SJCRH30 (cell line): ENCODE measurements at regions not wholly inside any gene's neighbourhood (a gene's known extent, or its start where the extent isn't known, plus 50 kb on each side); places are given as distances from the start of the nearest gene placed in this dataset.

Source experiments
- DNase-seq, 2 experiments: peaks; one replicate each; pipeline ENCODE4 v3.0.0-alpha.2; 2015 to 2020
- H3K27ac ChIP-seq: fragments of 250-450 bp; sonication (Bioruptor Pico); 2 replicates; pipeline ENCODE4 v1.5.1; 2020; ENCODE audit warnings: mild to moderate bottlenecking, moderate library complexity
- H3K27me3 ChIP-seq: fragments of 250-450 bp; sonication (Bioruptor Pico); 2 replicates; pipeline ENCODE4 v1.5.1; 2020; ENCODE audit warnings: mild to moderate bottlenecking, moderate library complexity
- H3K36me3 ChIP-seq: fragments of 250-450 bp; sonication (Bioruptor Pico); 2 replicates; pipeline ENCODE4 v1.5.1; 2020; ENCODE audit warnings: mild to moderate bottlenecking, moderate library complexity
- H3K4me1 ChIP-seq: fragments of 250-450 bp; sonication (Bioruptor Pico); 2 replicates; pipeline ENCODE4 v1.5.1; 2020; ENCODE audit warnings: mild to moderate bottlenecking, moderate library complexity
- H3K4me3 ChIP-seq: fragments of 250-450 bp; sonication (Bioruptor Pico); 2 replicates; pipeline ENCODE4 v1.5.1; 2020; ENCODE audit warnings: mild to moderate bottlenecking, moderate library complexity
- H3K9me3 ChIP-seq: fragments of 250-450 bp; sonication (Bioruptor Pico); replicated peaks from 2 replicates; pipeline ENCODE4 v1.5.1; 2020; ENCODE audit warnings: mild to moderate bottlenecking, moderate library complexity

DNA sequence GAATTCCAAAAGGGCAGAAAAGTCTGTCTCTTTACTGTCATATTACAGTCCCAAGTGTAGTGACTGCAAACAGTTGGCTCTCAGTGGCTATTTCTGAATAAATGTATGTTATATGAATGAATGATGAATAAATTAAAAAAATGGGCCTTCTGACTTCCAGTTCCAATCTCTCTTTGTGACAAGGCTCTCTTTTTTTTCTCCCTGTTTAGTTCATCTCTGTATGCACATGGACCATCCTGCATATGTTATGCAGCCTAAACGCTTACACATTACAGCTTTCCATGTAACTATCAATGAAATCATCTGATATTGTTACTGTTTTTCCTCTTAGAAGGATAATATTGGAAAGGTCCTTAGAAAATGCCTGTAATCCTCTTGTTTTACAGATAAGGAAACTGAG is 363.0 kb downstream of the NUF2 start:
- H3K4me3 ChIP-seq, result no peak overlapping the region
- no peaks in the 10 kb centered on the region for H3K4me1 ChIP-seq
- H3K27me3 ChIP-seq, result no peaks in the 10 kb centered on the region
- H3K9me3 ChIP-seq, result no peaks in the 10 kb centered on the region
- no peak overlapping the region for H3K27ac ChIP-seq
- no peak for DNase-seq
- no peaks in the 10 kb centered on the region for H3K36me3 ChIP-seq

DNA sequence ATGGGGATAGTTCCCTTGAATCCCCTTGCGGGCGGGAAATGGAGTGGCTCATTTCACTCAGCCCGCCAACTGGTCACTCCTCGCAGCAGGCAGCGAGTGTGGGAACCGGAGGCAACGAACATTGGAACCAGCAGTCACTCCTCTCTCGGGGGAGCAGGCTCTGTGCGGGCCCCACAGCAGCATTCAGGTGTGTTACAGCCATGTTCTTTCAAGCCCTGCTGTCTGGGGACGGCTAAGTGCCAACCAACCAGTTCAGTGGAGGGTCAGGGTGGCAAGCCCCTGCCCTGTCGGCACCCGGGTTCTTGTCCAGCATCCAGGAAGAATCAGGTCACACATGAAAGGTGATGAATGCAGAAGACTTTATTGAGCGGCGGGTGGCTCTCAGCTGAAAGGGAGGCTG is 370.5 kb downstream of the NUF2 start:
- Histone ChIP-seq H3K4me1 (no peaks in the 10 kb centered on the region), H3K36me3 (no peaks in the 10 kb centered on the region), H3K4me3 (no peak overlapping the region), H3K27ac (no peak overlapping the region), H3K27me3 (no peaks in the 10 kb centered on the region), H3K9me3 (no peaks in the 10 kb centered on the region)
- no peak for DNase-seq

GRCh38 chr1:163697137-163697536 is 375.4 kb downstream of the NUF2 start:
- no peak for DNase-seq
- no peaks in the 10 kb centered on the region for H3K9me3 ChIP-seq
- no peaks in the 10 kb centered on the region for H3K4me1 ChIP-seq
- H3K27me3 ChIP-seq, result no peaks in the 10 kb centered on the region
- H3K27ac ChIP-seq, result no peak overlapping the region
- H3K36me3 ChIP-seq, result no peaks in the 10 kb centered on the region
- no peak overlapping the region for H3K4me3 ChIP-seq

GRCh38 chr1:163701783-163702374 is 380.1 kb downstream of the NUF2 start:
- no peaks in the 10 kb centered on the region for H3K4me1 ChIP-seq
- H3K9me3 ChIP-seq, result no peaks in the 10 kb centered on the region
- H3K27ac ChIP-seq, result no peak overlapping the region
- no peaks in the 10 kb centered on the region for H3K36me3 ChIP-seq
- H3K4me3 ChIP-seq, result no peak overlapping the region
- H3K27me3 ChIP-seq, result no peaks in the 10 kb centered on the region
- DNase-seq, result no peak

DNA sequence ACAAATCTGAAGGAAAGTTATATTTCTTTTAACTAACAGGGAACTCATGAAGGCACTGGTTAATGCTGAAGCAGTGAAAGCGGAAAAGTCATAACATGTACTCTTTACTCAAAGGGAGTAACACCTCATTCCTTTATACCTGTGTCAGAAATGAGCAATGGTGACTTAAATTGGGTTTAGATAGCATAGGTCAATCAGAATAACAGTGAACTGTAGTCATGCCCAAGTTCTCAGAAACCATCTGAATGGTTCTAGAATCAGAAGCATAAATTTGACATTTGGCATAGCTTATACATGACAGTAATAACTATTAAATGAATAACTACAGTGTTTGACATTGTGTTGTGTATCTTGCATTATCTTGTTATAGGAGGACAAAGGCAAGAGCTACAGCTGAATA is 382.0 kb downstream of the NUF2 start:
- Histone ChIP-seq H3K27me3 (no peaks in the 10 kb centered on the region), H3K27ac (no peak overlapping the region), H3K36me3 (no peaks in the 10 kb centered on the region), H3K4me3 (no peak overlapping the region), H3K9me3 (no peaks in the 10 kb centered on the region), H3K4me1 (no peaks in the 10 kb centered on the region)
- no peak for DNase-seq

GRCh38 chr1:163706915-163707314 is 385.2 kb downstream of the NUF2 start:
- H3K9me3 ChIP-seq, result no peaks in the 10 kb centered on the region
- H3K36me3 ChIP-seq, result no peaks in the 10 kb centered on the region
- no peaks in the 10 kb centered on the region for H3K27me3 ChIP-seq
- no peak for DNase-seq
- H3K4me1 ChIP-seq, result no peaks in the 10 kb centered on the region
- H3K4me3 ChIP-seq, result no peak overlapping the region
- no peak overlapping the region for H3K27ac ChIP-seq

DNA sequence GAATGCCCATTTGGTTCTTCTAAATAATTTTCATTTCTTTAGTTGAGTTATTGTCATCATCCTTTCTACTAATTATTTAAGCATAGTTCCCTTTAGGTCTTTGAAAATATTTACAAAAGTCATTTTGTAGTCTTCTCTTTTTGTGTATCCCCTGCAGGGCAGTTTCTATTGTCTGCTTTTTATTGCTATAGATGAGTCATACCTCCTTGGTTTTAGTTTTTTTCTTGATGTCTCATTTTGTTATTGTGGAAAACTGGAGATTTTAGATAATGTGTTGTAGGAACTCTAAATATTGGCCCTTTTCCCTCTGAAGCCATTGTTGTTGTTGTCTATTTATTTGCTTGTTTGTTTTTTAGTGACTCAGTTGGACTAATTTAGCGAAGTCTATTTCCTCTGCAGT is 387.9 kb downstream of the NUF2 start:
- Histone ChIP-seq H3K9me3 (no peaks in the 10 kb centered on the region), H3K27me3 (no peaks in the 10 kb centered on the region), H3K4me3 (no peak overlapping the region), H3K36me3 (no peaks in the 10 kb centered on the region), H3K4me1 (no peaks in the 10 kb centered on the region), H3K27ac (no peak overlapping the region)
- no peak for DNase-seq

DNA sequence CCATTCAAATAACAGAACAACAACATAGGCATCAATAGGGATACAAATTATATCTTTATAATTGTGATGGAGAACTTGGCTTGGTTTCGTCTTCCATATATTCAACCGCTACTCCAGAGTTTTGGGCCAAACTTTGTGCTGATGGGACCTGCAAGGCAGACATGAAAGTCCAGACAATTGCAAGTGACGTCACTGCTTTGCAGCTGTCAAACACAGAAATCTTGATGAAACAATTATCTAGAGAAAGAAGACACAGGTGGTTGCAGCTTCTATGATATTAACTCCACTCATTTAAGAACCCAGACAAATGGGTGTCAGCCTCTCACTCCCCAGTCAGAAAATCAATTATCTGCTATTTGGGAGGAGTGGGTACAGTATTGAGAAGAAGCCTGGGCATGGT is 390.6 kb downstream of the NUF2 start:
- no peak overlapping the region for H3K27ac ChIP-seq
- no peak for DNase-seq
- H3K4me1 ChIP-seq, result no peaks in the 10 kb centered on the region
- H3K27me3 ChIP-seq, result no peaks in the 10 kb centered on the region
- no peaks in the 10 kb centered on the region for H3K9me3 ChIP-seq
- no peaks in the 10 kb centered on the region for H3K36me3 ChIP-seq
- no peak overlapping the region for H3K4me3 ChIP-seq

GRCh38 chr1:163720294-163720693 is 398.5 kb downstream of the NUF2 start:
- H3K36me3 ChIP-seq, result no peaks in the 10 kb centered on the region
- no peaks in the 10 kb centered on the region for H3K4me1 ChIP-seq
- no peak overlapping the region for H3K4me3 ChIP-seq
- no peak overlapping the region for H3K27ac ChIP-seq
- no peaks in the 10 kb centered on the region for H3K27me3 ChIP-seq
- no peaks in the 10 kb centered on the region for H3K9me3 ChIP-seq
- no peak for DNase-seq

DNA sequence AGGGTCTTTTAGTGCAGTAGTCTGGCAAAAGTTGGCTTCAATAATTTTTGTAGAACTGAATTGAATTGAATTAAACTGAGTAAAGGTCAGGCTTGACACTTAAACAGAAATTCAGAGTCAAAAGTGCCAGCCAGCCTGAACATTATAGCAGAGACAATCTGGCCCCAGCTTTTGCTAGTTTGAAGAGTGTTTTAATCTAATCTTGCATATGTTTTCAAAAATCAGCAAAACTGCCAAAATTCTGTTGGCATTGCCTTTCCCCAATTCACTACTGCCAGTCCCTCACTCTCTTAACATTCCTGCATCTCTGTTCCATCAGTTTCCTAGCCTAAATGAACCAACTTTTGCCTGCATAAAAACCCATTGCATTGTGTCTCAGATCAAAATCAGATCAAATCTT is 403.8 kb downstream of the NUF2 start:
- no peaks in the 10 kb centered on the region for H3K27me3 ChIP-seq
- H3K36me3 ChIP-seq, result no peaks in the 10 kb centered on the region
- H3K4me3 ChIP-seq, result no peak overlapping the region
- H3K9me3 ChIP-seq, result no peaks in the 10 kb centered on the region
- DNase-seq, result no peak
- H3K4me1 ChIP-seq, result no peaks in the 10 kb centered on the region
- no peak overlapping the region for H3K27ac ChIP-seq

DNA sequence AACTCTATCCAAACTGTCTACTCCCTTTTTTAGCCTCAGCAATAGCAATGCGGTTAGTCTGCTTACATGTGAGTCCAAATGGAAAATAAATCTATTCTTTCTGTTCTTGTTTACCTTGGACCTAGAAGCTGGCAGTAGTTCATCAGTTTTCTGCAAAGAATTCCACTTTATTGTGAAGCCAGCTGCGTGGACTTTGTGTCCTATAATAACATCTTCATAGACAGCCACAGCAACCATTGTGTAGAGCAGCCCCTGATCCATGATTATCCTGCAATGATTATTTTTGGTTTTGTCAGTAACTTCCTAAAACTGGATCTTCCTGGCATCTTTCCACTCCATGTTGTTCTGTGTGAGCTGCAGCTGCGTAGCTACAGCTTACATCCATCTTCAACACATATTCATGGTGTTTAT is 408.7 kb downstream of the NUF2 start:
- no peak for DNase-seq
- Histone ChIP-seq H3K27me3 (no peaks in the 10 kb centered on the region), H3K4me1 (no peaks in the 10 kb centered on the region), H3K27ac (no peak overlapping the region), H3K36me3 (no peaks in the 10 kb centered on the region), H3K4me3 (no peak overlapping the region), H3K9me3 (no peaks in the 10 kb centered on the region)

- Histone ChIP-seq H3K4me3 (no peak overlapping the region), H3K4me1 (no peaks in the 10 kb centered on the region)
Measured at GRCh38 chr1:163737261-163737660, 415.5 kb downstream of the NUF2 start.

GRCh38 chr1:163744301-163744887 is 422.6 kb downstream of the NUF2 start:
- no peak overlapping the region for H3K4me3 ChIP-seq
- H3K4me1 ChIP-seq, result no peaks in the 10 kb centered on the region
- no peak overlapping the region for H3K27ac ChIP-seq
- no peak for DNase-seq
- H3K36me3 ChIP-seq, result no peaks in the 10 kb centered on the region
- no peaks in the 10 kb centered on the region for H3K9me3 ChIP-seq
- no peaks in the 10 kb centered on the region for H3K27me3 ChIP-seq

More at GRCh38 chr1:163737261-163737660, 415.5 kb downstream of the NUF2 start:
- Histone ChIP-seq H3K27me3 (no peaks in the 10 kb centered on the region), H3K36me3 (no peaks in the 10 kb centered on the region), H3K27ac (no peak overlapping the region), H3K9me3 (no peaks in the 10 kb centered on the region)
- DNase-seq, result no peak

DNA sequence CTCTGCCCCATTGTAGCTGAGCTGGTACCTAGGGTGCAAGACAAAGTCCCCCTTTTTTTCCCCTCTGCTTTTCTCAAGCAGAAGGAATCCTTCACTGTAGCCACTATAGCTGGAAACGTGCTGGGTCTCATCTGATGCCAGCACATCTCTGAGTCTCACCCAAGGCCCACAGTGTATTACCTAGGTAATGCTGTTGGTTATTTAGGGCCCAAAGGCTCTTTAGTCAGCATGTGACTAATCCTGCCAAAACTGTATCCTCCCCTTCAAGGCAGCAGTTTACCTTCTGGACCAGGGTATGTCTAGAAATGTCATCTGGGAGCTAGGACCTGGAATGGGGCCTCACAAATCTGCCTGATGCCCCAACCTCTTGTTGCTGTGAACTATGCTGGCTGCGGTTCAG is 423.4 kb downstream of the NUF2 start:
- H3K9me3 ChIP-seq, result no peaks in the 10 kb centered on the region
- H3K36me3 ChIP-seq, result no peaks in the 10 kb centered on the region
- H3K4me1 ChIP-seq, result no peaks in the 10 kb centered on the region
- H3K27me3 ChIP-seq, result no peaks in the 10 kb centered on the region
- H3K27ac ChIP-seq, result no peak overlapping the region
- no peak overlapping the region for H3K4me3 ChIP-seq
- no peak for DNase-seq

DNA sequence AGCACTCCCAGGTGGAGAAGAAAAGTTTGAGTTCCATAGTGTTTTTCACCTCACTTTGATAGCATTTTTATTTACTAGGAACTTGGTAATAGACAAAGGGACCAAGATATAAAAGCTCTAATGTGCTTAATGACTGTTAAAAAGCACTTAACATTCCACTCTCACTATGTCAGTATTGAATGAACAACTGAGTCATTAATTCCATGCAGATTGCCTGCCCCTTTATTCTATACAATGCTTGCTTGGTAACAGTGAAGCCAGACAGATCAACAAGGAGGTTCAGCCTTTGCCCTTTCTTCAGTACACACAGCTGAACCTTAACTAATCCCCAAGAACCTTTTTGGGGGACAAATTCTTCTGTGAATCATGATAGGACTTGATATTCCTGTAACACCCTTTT is 425.5 kb downstream of the NUF2 start:
- H3K4me1 ChIP-seq, result no peaks in the 10 kb centered on the region

DNA sequence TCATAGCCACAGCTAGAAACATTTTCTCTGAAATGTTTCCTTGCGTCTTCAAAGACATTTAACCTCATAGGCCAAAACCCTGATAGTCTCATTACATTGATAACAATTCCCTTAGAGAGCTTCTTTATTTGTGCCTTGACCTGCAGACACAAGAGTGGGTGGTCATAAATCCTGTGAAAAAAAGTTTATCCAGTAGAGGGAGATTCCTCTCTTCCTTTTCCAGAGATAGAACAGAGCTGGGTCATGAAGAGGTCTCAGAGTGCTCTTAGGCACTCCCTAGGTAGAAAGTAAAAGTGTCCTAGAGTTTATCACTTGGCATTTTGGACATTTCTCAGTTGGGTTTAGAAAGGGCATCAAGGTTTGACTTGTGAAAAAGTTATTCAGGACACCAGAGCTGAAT is 426.1 kb downstream of the NUF2 start:
- no peak overlapping the region for H3K27ac ChIP-seq
- no peak for DNase-seq
- H3K36me3 ChIP-seq, result no peaks in the 10 kb centered on the region
- H3K9me3 ChIP-seq, result no peaks in the 10 kb centered on the region
- H3K4me3 ChIP-seq, result no peak overlapping the region
- H3K27me3 ChIP-seq, result no peaks in the 10 kb centered on the region
- no peaks in the 10 kb centered on the region for H3K4me1 ChIP-seq

More for the DNA sequence above, 425.5 kb downstream of the NUF2 start:
- Histone ChIP-seq H3K36me3 (no peaks in the 10 kb centered on the region), H3K27ac (no peak overlapping the region), H3K4me3 (no peak overlapping the region), H3K9me3 (no peaks in the 10 kb centered on the region), H3K27me3 (no peaks in the 10 kb centered on the region)
- no peak for DNase-seq
